Osteoblast (primary cell): ENCODE measurements at regions not wholly inside any gene's neighbourhood (a gene's known extent, or its start where the extent isn't known, plus 50 kb on each side); places are given as distances from the start of the nearest gene placed in this dataset.

ENCODE experiments used
- DNase-seq: peaks from one replicate; pipeline ENCODE4 v3.0.0; 2011; ENCODE audit warnings: low spot score, mixed read lengths; ENCODE audit not compliant: insufficient read length; ENCODE audit errors: missing footprints
- H2AFZ ChIP-seq: 2 replicates; pipeline ENCODE4 v1.6.0; 2011; ENCODE audit warnings: mild to moderate bottlenecking, low read length
- H3K27ac ChIP-seq: 2 replicates; pipeline ENCODE4 v1.5.1; 2011; ENCODE audit warnings: mild to moderate bottlenecking, low read depth, low read length, moderate library complexity
- H3K27me3 ChIP-seq: 2 replicates; pipeline ENCODE4 v1.6.0; 2012; ENCODE audit warnings: mild to moderate bottlenecking, control low read depth, inconsistent platforms, low read length, moderate library complexity; ENCODE audit not compliant: insufficient read depth
- H3K36me3 ChIP-seq: 2 replicates; pipeline ENCODE4 v1.5.1; 2011; ENCODE audit warnings: mild to moderate bottlenecking, low read length, control low read depth, moderate library complexity; ENCODE audit not compliant: insufficient read depth
- H3K4me1 ChIP-seq: 2 replicates; pipeline ENCODE4 v1.5.1; 2011; ENCODE audit warnings: mild to moderate bottlenecking, low read length, control low read depth, moderate library complexity; ENCODE audit not compliant: insufficient read depth
- H3K4me2 ChIP-seq: 2 replicates; pipeline ENCODE4 v1.6.0; 2011; ENCODE audit warnings: mild to moderate bottlenecking, low read length; ENCODE audit not compliant: insufficient read depth
- H3K4me3 ChIP-seq: fragments of 200-600 bp; sonication (generic); 3 replicates; pipeline ENCODE4 v1.5.1; 2012; ENCODE audit warnings: mild to moderate bottlenecking, low read length, inconsistent platforms; ENCODE audit not compliant: insufficient read depth
- H3K79me2 ChIP-seq: 2 replicates; pipeline ENCODE4 v1.6.0; 2012; ENCODE audit warnings: mild to moderate bottlenecking, low read length, control low read depth, inconsistent platforms; ENCODE audit not compliant: insufficient read depth
- H3K9me3 ChIP-seq: 2 replicates; pipeline ENCODE4 v1.5.1; 2011; ENCODE audit warnings: low read depth, low read length, control low read depth
- H4K20me1 ChIP-seq: 2 replicates; pipeline ENCODE4 v1.6.0; 2012; ENCODE audit warnings: mild to moderate bottlenecking, low read length, control low read depth; ENCODE audit not compliant: insufficient read depth
- TF ChIP-seq, protein P1 (sequence below): IDR thresholded peaks from 2 replicates; pipeline ENCODE4 v1.5.1; 2011; ENCODE audit warnings: mild to moderate bottlenecking, low read depth, low read length, moderate library complexity; ENCODE audit errors: extremely low read depth

GRCh38 chr11:92122561-92122960, 102.1 kb upstream of the FAT3 start:
- Histone ChIP-seq H3K4me2 (no peak overlapping the region), H3K4me1 (peaks cover 6% of the 10 kb centered on the region), H3K4me3 (no peak overlapping the region), H3K27me3 (no peaks in the 10 kb centered on the region), H3K9me3 (no peaks in the 10 kb centered on the region), H3K36me3 (no peaks in the 10 kb centered on the region), H3K79me2 (no peaks in the 10 kb centered on the region), H2AFZ (no peak overlapping the region), H4K20me1 (no peaks in the 10 kb centered on the region), H3K27ac (no peak overlapping the region)
- no peak for DNase-seq
- TF ChIP-seq, protein P1, sequence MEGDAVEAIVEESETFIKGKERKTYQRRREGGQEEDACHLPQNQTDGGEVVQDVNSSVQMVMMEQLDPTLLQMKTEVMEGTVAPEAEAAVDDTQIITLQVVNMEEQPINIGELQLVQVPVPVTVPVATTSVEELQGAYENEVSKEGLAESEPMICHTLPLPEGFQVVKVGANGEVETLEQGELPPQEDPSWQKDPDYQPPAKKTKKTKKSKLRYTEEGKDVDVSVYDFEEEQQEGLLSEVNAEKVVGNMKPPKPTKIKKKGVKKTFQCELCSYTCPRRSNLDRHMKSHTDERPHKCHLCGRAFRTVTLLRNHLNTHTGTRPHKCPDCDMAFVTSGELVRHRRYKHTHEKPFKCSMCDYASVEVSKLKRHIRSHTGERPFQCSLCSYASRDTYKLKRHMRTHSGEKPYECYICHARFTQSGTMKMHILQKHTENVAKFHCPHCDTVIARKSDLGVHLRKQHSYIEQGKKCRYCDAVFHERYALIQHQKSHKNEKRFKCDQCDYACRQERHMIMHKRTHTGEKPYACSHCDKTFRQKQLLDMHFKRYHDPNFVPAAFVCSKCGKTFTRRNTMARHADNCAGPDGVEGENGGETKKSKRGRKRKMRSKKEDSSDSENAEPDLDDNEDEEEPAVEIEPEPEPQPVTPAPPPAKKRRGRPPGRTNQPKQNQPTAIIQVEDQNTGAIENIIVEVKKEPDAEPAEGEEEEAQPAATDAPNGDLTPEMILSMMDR: no peak

GRCh38 chr11:92111287-92111686, 113.3 kb upstream of the FAT3 start:
- TF ChIP-seq, protein P1: no peak
- no peak for DNase-seq

DNA sequence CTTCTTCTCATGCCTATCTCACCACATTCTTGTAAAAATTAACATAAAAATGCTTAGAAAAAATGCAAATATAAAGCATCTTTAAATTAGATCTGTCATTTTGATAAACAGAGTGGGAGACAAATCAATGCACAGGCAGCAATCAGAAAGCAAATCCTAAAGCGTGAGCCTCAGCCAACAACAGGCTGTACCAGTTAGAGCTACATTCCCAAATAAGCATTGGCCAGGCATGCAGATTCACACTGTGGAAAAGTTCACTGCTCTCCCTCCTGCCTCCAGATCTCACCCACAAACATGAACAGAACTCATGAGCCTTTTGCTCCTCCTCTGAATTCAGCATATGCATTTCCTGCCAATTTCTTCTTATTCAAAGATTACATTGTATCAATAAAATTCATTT, 115.2 kb upstream of the FAT3 start:
- no peak overlapping the region for H3K4me2 ChIP-seq
- no peaks in the 10 kb centered on the region for H3K9me3 ChIP-seq
- H3K4me1 ChIP-seq: no peaks in the 10 kb centered on the region
- no peak for DNase-seq
- no peaks in the 10 kb centered on the region for H3K36me3 ChIP-seq
- no peak overlapping the region for H3K4me3 ChIP-seq
- H3K79me2 ChIP-seq: no peaks in the 10 kb centered on the region
- no peaks in the 10 kb centered on the region for H4K20me1 ChIP-seq
- H3K27me3 ChIP-seq: no peaks in the 10 kb centered on the region
- H2AFZ ChIP-seq: no peak overlapping the region
- TF ChIP-seq, protein P1: no peak
- H3K27ac ChIP-seq: no peak overlapping the region

More at GRCh38 chr11:92111287-92111686, 113.3 kb upstream of the FAT3 start:
- H2AFZ ChIP-seq: no peak overlapping the region
- H4K20me1 ChIP-seq: no peaks in the 10 kb centered on the region
- H3K4me3 ChIP-seq: no peak overlapping the region
- no peak overlapping the region for H3K4me2 ChIP-seq
- no peak overlapping the region for H3K27ac ChIP-seq
- H3K79me2 ChIP-seq: no peaks in the 10 kb centered on the region
- no peaks in the 10 kb centered on the region for H3K9me3 ChIP-seq
- H3K27me3 ChIP-seq: no peaks in the 10 kb centered on the region
- no peaks in the 10 kb centered on the region for H3K36me3 ChIP-seq
- no peaks in the 10 kb centered on the region for H3K4me1 ChIP-seq

- no peaks in the 10 kb centered on the region for H3K79me2 ChIP-seq
- no peak overlapping the region for H3K4me3 ChIP-seq
- no peaks in the 10 kb centered on the region for H3K4me1 ChIP-seq
- H3K27ac ChIP-seq: no peak overlapping the region
- H4K20me1 ChIP-seq: no peaks in the 10 kb centered on the region
- no peaks in the 10 kb centered on the region for H3K36me3 ChIP-seq
- H3K27me3 ChIP-seq: no peaks in the 10 kb centered on the region
- TF ChIP-seq, protein P1: no peak
- DNase-seq: no peak
- no peak overlapping the region for H2AFZ ChIP-seq
- H3K9me3 ChIP-seq: no peaks in the 10 kb centered on the region
- no peak overlapping the region for H3K4me2 ChIP-seq
Measured at GRCh38 chr11:92107331-92107730, 117.3 kb upstream of the FAT3 start.
